NCI-H1048 (cell line): ENCODE measurements at regions not wholly inside any gene's neighbourhood (a gene's known extent, or its start where the extent isn't known, plus 50 kb on each side); places are given as distances from the start of the nearest gene placed in this dataset.

Experiments
- DNase-seq: peaks from one replicate; lab custom pipeline; 2025; lab: John Stamatoyannopoulos, UW

GRCh38 chr2:143953451-143954030 is 566.4 kb downstream of the ZEB2 start:
- no peak for DNase-seq

- DNase-seq = no peak
Observed at GRCh38 chr2:143952536-143952935, 567.4 kb downstream of the ZEB2 start.

GRCh38 chr2:143950704-143951103 is 569.2 kb downstream of the ZEB2 start:
- no peak for DNase-seq

GRCh38 chr2:143949121-143949848 is 570.6 kb downstream of the ZEB2 start:
- DNase-seq = no peak

- DNase-seq = no peak
Observed at GRCh38 chr2:143948710-143949109, 571.2 kb downstream of the ZEB2 start.

- no peak for DNase-seq
Observed at GRCh38 chr2:143946436-143947391, 573.2 kb downstream of the ZEB2 start.

GRCh38 chr2:143942486-143942885 is 577.4 kb downstream of the ZEB2 start:
- no peak for DNase-seq

GRCh38 chr2:143940720-143941119 is 579.2 kb downstream of the ZEB2 start:
- no peak for DNase-seq

GRCh38 chr2:143939626-143940330 is 580.1 kb downstream of the ZEB2 start:
- DNase-seq = no peak

GRCh38 chr2:143937723-143938350 is 582.1 kb downstream of the ZEB2 start:
- DNase-seq = no peak

GRCh38 chr2:143936848-143937722 is 582.8 kb downstream of the ZEB2 start:
- DNase-seq = no peak

GRCh38 chr2:143936538-143936847 is 583.4 kb downstream of the ZEB2 start:
- DNase-seq = no peak

- no peak for DNase-seq
Observed at GRCh38 chr2:143935482-143935752, 584.5 kb downstream of the ZEB2 start.

GRCh38 chr2:143934626-143935481 is 585.1 kb downstream of the ZEB2 start:
- DNase-seq = no peak

- DNase-seq = no peak
Observed at GRCh38 chr2:143933946-143934569, 585.9 kb downstream of the ZEB2 start.

GRCh38 chr2:143930891-143931290 is 589.0 kb downstream of the ZEB2 start:
- DNase-seq = no peak

- DNase-seq = no peak
Observed at GRCh38 chr2:143928613-143929012, 591.3 kb downstream of the ZEB2 start.

- no peak for DNase-seq
Observed at GRCh38 chr2:143928184-143928583, 591.7 kb downstream of the ZEB2 start.

- DNase-seq = no peak
Observed at GRCh38 chr2:143926736-143927135, 593.2 kb downstream of the ZEB2 start.
